Spleen (tissue), 11 donors: ENCODE measurements at regions not wholly inside any gene's neighbourhood (a gene's known extent, or its start where the extent isn't known, plus 50 kb on each side); places are given as distances from the start of the nearest gene placed in this dataset.

Experiments
- DNase-seq: peaks from one replicate; pipeline ENCODE4 v3.0.0-alpha.2; 2020
- H3K27ac ChIP-seq, 8 donors: fragments of 200-600 bp; sonication (generic) in 7 of 8; 1 replicate in 4 of 8; 2 replicates in 4 of 8; pipeline versions ENCODE4 v1.5.0 to v1.8.0; 2016 to 2021; ENCODE audit warnings: inconsistent platforms in 4 of 8, mild to moderate bottlenecking in 4 of 8, moderate library complexity in 1 of 8
- H3K27me3 ChIP-seq, 7 donors: fragments of 200-600 bp; sonication (generic) in 6 of 7; replicated peaks in 1 of 7; 1 replicate in 4 of 7; 2 replicates in 3 of 7; pipeline versions ENCODE4 v1.5.0 to v1.8.0; 2016 to 2021; ENCODE audit warnings: inconsistent platforms in 3 of 7, mild to moderate bottlenecking in 1 of 7
- H3K36me3 ChIP-seq, 6 donors: fragments of 200-600 bp; sonication (generic) in 5 of 6; 1 replicate in 4 of 6; 2 replicates in 2 of 6; pipeline versions ENCODE4 v1.5.0 to v1.8.0; 2016 to 2021; ENCODE audit warnings: inconsistent platforms in 2 of 6
- H3K4me1 ChIP-seq, 6 donors: fragments of 200-600 bp; sonication (generic) in 5 of 6; 1 replicate in 3 of 6; 2 replicates in 3 of 6; pipeline versions ENCODE4 v1.5.0 to v1.8.0; 2016 to 2021; ENCODE audit warnings: inconsistent platforms in 3 of 6
- H3K4me3 ChIP-seq, 8 donors: fragments of 200-600 bp; sonication (generic) in 7 of 8; 1 replicate in 4 of 8; 2 replicates in 4 of 8; pipeline versions ENCODE4 v1.5.0 to v1.8.0; 2016 to 2021; ENCODE audit warnings: inconsistent platforms in 4 of 8, mild to moderate bottlenecking in 4 of 8, moderate library complexity in 2 of 8
- H3K9me3 ChIP-seq, 8 donors: fragments of 200-600 bp; sonication (generic) in 7 of 8; 1 replicate in 4 of 8; 2 replicates in 4 of 8; pipeline versions ENCODE4 v1.5.0 to v1.8.0; 2016 to 2021; ENCODE audit warnings: inconsistent platforms in 4 of 8
- CTCF ChIP-seq, 11 experiments: fragments of 200-600 bp in 7 of 11; fragments of 450-650 bp in 4 of 11; sonication (generic) in 4 of 11; IDR thresholded peaks in 8 of 11; conservative IDR thresholded peaks in 3 of 11; 1 replicate in 7 of 11; 2 replicates in 4 of 11; pipeline versions ENCODE4 v1.4.0 to v1.8.0; 2016 to 2021; ENCODE audit warnings: antibody characterized with exemption in 11 of 11, inconsistent platforms in 4 of 11, mild to moderate bottlenecking in 1 of 11
- POLR2A ChIP-seq, 3 donors: fragments of 450-650 bp; IDR thresholded peaks; one replicate each; pipeline ENCODE4 v1.5.1; 2017; ENCODE audit warnings: antibody characterized with exemption in 3 of 3, mild to moderate bottlenecking in 1 of 3
- POLR2AphosphoS5 ChIP-seq, 3 donors: sonication (generic); formaldehyde crosslinking; IDR thresholded peaks; one replicate each; pipeline ENCODE4 v1.5.1; 2017; ENCODE audit warnings: antibody characterized with exemption in 3 of 3
- WGBS, 5 donors: extraction: QIAGEN DNeasy Blood & Tissue Kit in 3 of 5; methylation state at CpG; one replicate each; pipeline versions ENCODE4 v1.1.5 to v1.1.7; 2013 to 2018; 5-methylcytosine and 5-hydroxymethylcytosine counted together
- intact Hi-C: fragments of 100-400 bp; cut with DNase I; formaldehyde crosslinking; loops from one replicate; pipeline ENCODE4 v1.15.0; 2023; ENCODE audit warnings: low total_unique reads
- donor health status: healthy with polysubstance abuse.
- donor health status: DM: no; HTN: no; CAD: no; lungs with moderate emphysema.
- donor health status: DM: no; HTN: no; CAD: no.
- donor health status: Bipolar disorder and iron deficiency.
- donor health status: healthy.
- donor health status: DM: no; HTN: no; CAD: no.
- donor health status: DM: yes; HTN: yes; CAD: no.

- TF ChIP-seq POLR2AphosphoS5 (IDR thresholded peaks at IDR 0.05) (no peak), CTCF (IDR thresholded peaks at IDR 0.05 in 8 of 11, conservative IDR thresholded peaks at IDR 0.05 in 3 of 11) (no peak), POLR2A (IDR thresholded peaks at IDR 0.05) (no peak)
- H3K36me3 ChIP-seq, result no peaks in the 10 kb centered on the region
- H3K9me3 ChIP-seq, result peaks cover 0 to 30% (median 13%) of the 10 kb centered on the region in 8 donors
- no peak overlapping the region for H3K27ac ChIP-seq
- peaks cover 0 to 6% (median 0%) of the 10 kb centered on the region in 7 donors for H3K27me3 ChIP-seq
- intact Hi-C loops, result no loop called here
- H3K4me1 ChIP-seq, result no peaks in the 10 kb centered on the region
- no peak for DNase-seq
- WGBS, 5 donors, result 81 to 100% (median 96%) methylated on average over 1 of the region's 1 CpG
- H3K4me3 ChIP-seq, result no peak overlapping the region
Measured at GRCh38 chr1:115203287-115203686, 114.0 kb upstream of the TSPAN2 start.

- intact Hi-C loops, result no loop called here
- H3K27ac ChIP-seq, result no peak overlapping the region
- 85 to 98% (median 92%) methylated on average over 1 of the region's 1 CpG for WGBS, 5 donors
- H3K4me1 ChIP-seq, result no peaks in the 10 kb centered on the region
- H3K4me3 ChIP-seq, result no peak overlapping the region
- peaks cover 0 to 6% (median 0%) of the 10 kb centered on the region in 7 donors for H3K27me3 ChIP-seq
- no peaks in the 10 kb centered on the region for H3K36me3 ChIP-seq
- H3K9me3 ChIP-seq, result peaks cover 0 to 30% (median 13%) of the 10 kb centered on the region in 8 donors
- DNase-seq, result no peak
- no peak for TF ChIP-seq POLR2AphosphoS5 (IDR thresholded peaks at IDR 0.05)
- TF ChIP-seq POLR2A (IDR thresholded peaks at IDR 0.05), result no peak
- no peak for TF ChIP-seq CTCF (IDR thresholded peaks at IDR 0.05 in 8 of 11, conservative IDR thresholded peaks at IDR 0.05 in 3 of 11)
Measured at GRCh38 chr1:115201598-115201997, 112.3 kb upstream of the TSPAN2 start.

GRCh38 chr1:115199416-115200132 is 110.3 kb upstream of the TSPAN2 start:
- no peak overlapping the region for H3K4me3 ChIP-seq
- no peaks in the 10 kb centered on the region for H3K36me3 ChIP-seq
- intact Hi-C loops, result no loop called here
- TF ChIP-seq CTCF (IDR thresholded peaks at IDR 0.05 in 8 of 11, conservative IDR thresholded peaks at IDR 0.05 in 3 of 11) (no peak), POLR2AphosphoS5 (IDR thresholded peaks at IDR 0.05) (no peak), POLR2A (IDR thresholded peaks at IDR 0.05) (no peak)
- no peak for DNase-seq
- H3K27me3 ChIP-seq, result peaks cover 0 to 6% (median 0%) of the 10 kb centered on the region in 7 donors
- no peaks in the 10 kb centered on the region for H3K4me1 ChIP-seq
- no peak overlapping the region for H3K27ac ChIP-seq
- 71 to 83% (median 79%) methylated on average over 5 of the region's 5 CpGs for WGBS, 5 donors
- peaks cover 0 to 30% (median 13%) of the 10 kb centered on the region in 8 donors for H3K9me3 ChIP-seq

GRCh38 chr1:115198938-115199337 is 109.6 kb upstream of the TSPAN2 start:
- no peak overlapping the region for H3K4me3 ChIP-seq
- no peaks in the 10 kb centered on the region for H3K36me3 ChIP-seq
- no peak for TF ChIP-seq POLR2AphosphoS5 (IDR thresholded peaks at IDR 0.05)
- TF ChIP-seq CTCF (IDR thresholded peaks at IDR 0.05 in 8 of 11, conservative IDR thresholded peaks at IDR 0.05 in 3 of 11), result no peak
- no peak for TF ChIP-seq POLR2A (IDR thresholded peaks at IDR 0.05)
- no peak overlapping the region for H3K27ac ChIP-seq
- no peaks in the 10 kb centered on the region for H3K4me1 ChIP-seq
- intact Hi-C loops, result no loop called here
- peaks cover 0 to 26% (median 13%) of the 10 kb centered on the region in 8 donors for H3K9me3 ChIP-seq
- WGBS, 5 donors, result 49 to 72% (median 58%) methylated on average over 4 of the region's 4 CpGs
- no peak for DNase-seq
- peaks cover 0 to 6% (median 0%) of the 10 kb centered on the region in 7 donors for H3K27me3 ChIP-seq
